Parathyroid adenoma (tissue), 2 donors: ENCODE measurements at regions not wholly inside any gene's neighbourhood (a gene's known extent, or its start where the extent isn't known, plus 50 kb on each side); places are given as distances from the start of the nearest gene placed in this dataset.
"Not testable (repeated sequence)": the region's sequence is repeated elsewhere in the genome, so short reads cannot be mapped to it uniquely, and the experiment has no call there.

Source experiments
- H2AFZ ChIP-seq: fragments of 300-600 bp; sonication (generic); one replicate; pipeline ENCODE4 v1.7.0; 2017; ENCODE audit warnings: antibody characterized with exemption, mild to moderate bottlenecking
- H3K27ac ChIP-seq: fragments of 300-600 bp; sonication (generic); one replicate; pipeline ENCODE4 v1.7.0; 2017
- H3K27me3 ChIP-seq: fragments of 300-600 bp; sonication (generic); one replicate; pipeline ENCODE4 v1.7.0; 2017; ENCODE audit warnings: low read length; ENCODE audit not compliant: control insufficient read depth, insufficient read depth
- H3K36me3 ChIP-seq: fragments of 300-600 bp; sonication (generic); one replicate; pipeline ENCODE4 v1.7.0; 2017; ENCODE audit warnings: low read length; ENCODE audit not compliant: control insufficient read depth, insufficient read depth
- H3K4me1 ChIP-seq: fragments of 300-600 bp; sonication (generic); one replicate; pipeline ENCODE4 v1.7.0; 2017; ENCODE audit warnings: control low read depth
- H3K4me2 ChIP-seq: fragments of 300-600 bp; sonication (generic); one replicate; pipeline ENCODE4 v1.7.0; 2017; ENCODE audit warnings: low read length
- H3K4me3 ChIP-seq: fragments of 300-600 bp; sonication (generic); one replicate; pipeline ENCODE4 v1.7.0; 2017; ENCODE audit warnings: low read depth, low read length
- H3K79me2 ChIP-seq: fragments of 300-600 bp; sonication (generic); one replicate; pipeline ENCODE4 v1.7.0; 2017; ENCODE audit warnings: control low read depth
- H3K9ac ChIP-seq: fragments of 300-600 bp; sonication (generic); one replicate; pipeline ENCODE4 v1.7.0; 2017; ENCODE audit warnings: mild to moderate bottlenecking
- H3K9me3 ChIP-seq: fragments of 300-600 bp; sonication (generic); one replicate; pipeline ENCODE4 v1.7.0; 2017; ENCODE audit warnings: low read length; ENCODE audit not compliant: control insufficient read depth
- CTCF ChIP-seq: fragments of 300-600 bp; sonication (generic); IDR thresholded peaks from one replicate; pipeline ENCODE4 v1.7.0; 2017; ENCODE audit warnings: antibody characterized with exemption, mild to moderate bottlenecking
- donor health status: primary hyperparathyroidism.

GRCh38 chr5:125065741-125066140 is 319.3 kb upstream of the ZNF608 start:
- Histone ChIP-seq H2AFZ (no peak overlapping the region), H3K9me3 (no peaks in the 10 kb centered on the region), H3K4me2 (no peak overlapping the region)

GRCh38 chr5:125070961-125071360 is 324.5 kb upstream of the ZNF608 start:
- H3K79me2 ChIP-seq = no peaks in the 10 kb centered on the region
- no peak overlapping the region for H2AFZ ChIP-seq
- TF ChIP-seq CTCF = no peak
- no peak overlapping the region for H3K9ac ChIP-seq
- no peak overlapping the region for H3K4me2 ChIP-seq
- H3K36me3 ChIP-seq = no peaks in the 10 kb centered on the region
- H3K4me3 ChIP-seq = no peak overlapping the region
- no peaks in the 10 kb centered on the region for H3K4me1 ChIP-seq
- H3K27ac ChIP-seq = no peak overlapping the region
- peaks cover 2% of the 10 kb centered on the region for H3K9me3 ChIP-seq
- no peaks in the 10 kb centered on the region for H3K27me3 ChIP-seq

More at GRCh38 chr5:125065741-125066140, 319.3 kb upstream of the ZNF608 start:
- TF ChIP-seq CTCF = no peak
- H3K4me3 ChIP-seq = no peak overlapping the region
- no peaks in the 10 kb centered on the region for H3K4me1 ChIP-seq
- no peaks in the 10 kb centered on the region for H3K79me2 ChIP-seq
- no peaks in the 10 kb centered on the region for H3K27me3 ChIP-seq
- H3K36me3 ChIP-seq = no peaks in the 10 kb centered on the region
- H3K9ac ChIP-seq = no peak overlapping the region
- no peak overlapping the region for H3K27ac ChIP-seq

GRCh38 chr5:125073090-125073489 is 326.7 kb upstream of the ZNF608 start:
- Histone ChIP-seq H3K27me3 (no peaks in the 10 kb centered on the region), H3K4me2 (no peak overlapping the region), H3K9ac (no peak overlapping the region), H3K4me1 (no peaks in the 10 kb centered on the region), H2AFZ (no peak overlapping the region), H3K36me3 (no peaks in the 10 kb centered on the region), H3K27ac (no peak overlapping the region), H3K79me2 (no peaks in the 10 kb centered on the region), H3K9me3 (peaks cover 2% of the 10 kb centered on the region), H3K4me3 (no peak overlapping the region)
- no peak for TF ChIP-seq CTCF

GRCh38 chr5:125075567-125075966 is 329.1 kb upstream of the ZNF608 start:
- H2AFZ ChIP-seq = no peak overlapping the region
- H3K4me3 ChIP-seq = no peak overlapping the region
- no peaks in the 10 kb centered on the region for H3K4me1 ChIP-seq
- no peak overlapping the region for H3K4me2 ChIP-seq
- no peak overlapping the region for H3K9ac ChIP-seq
- H3K79me2 ChIP-seq = no peaks in the 10 kb centered on the region
- H3K9me3 ChIP-seq = peaks cover 2% of the 10 kb centered on the region
- H3K27ac ChIP-seq = no peak overlapping the region
- H3K27me3 ChIP-seq = no peaks in the 10 kb centered on the region
- no peak for TF ChIP-seq CTCF
- H3K36me3 ChIP-seq = no peaks in the 10 kb centered on the region

- not testable (repeated sequence) for H3K27me3 ChIP-seq, H3K9ac ChIP-seq, H3K9me3 ChIP-seq, H2AFZ ChIP-seq, H3K79me2 ChIP-seq, H3K36me3 ChIP-seq, H3K4me3 ChIP-seq, H3K4me1 ChIP-seq, H3K27ac ChIP-seq, H3K4me2 ChIP-seq
Measured at GRCh38 chr5:125079028-125079427, 332.6 kb upstream of the ZNF608 start.
